Keratinocyte (primary cell): ENCODE measurements at regions not wholly inside any gene's neighbourhood (a gene's known extent, or its start where the extent isn't known, plus 50 kb on each side); places are given as distances from the start of the nearest gene placed in this dataset.

Source experiments
- DNase-seq: peaks from one replicate; pipeline ENCODE4 v3.0.0-alpha.2; 2011; ENCODE audit warnings: low read depth, missing footprints, low spot score
- FAIRE-seq: peaks from 2 replicates; lab custom pipeline; 2011; peaks lifted over from hg19 to GRCh38; lab: Jason Lieb, UNC
- H2AFZ ChIP-seq: 2 replicates; pipeline ENCODE4 v1.6.0; 2012; ENCODE audit warnings: low read length, control low read depth, inconsistent platforms; ENCODE audit not compliant: control insufficient read depth
- H3K27ac ChIP-seq: 2 replicates; pipeline ENCODE4 v1.5.1; 2011; ENCODE audit warnings: low read length; ENCODE audit not compliant: control insufficient read depth, insufficient read depth
- H3K27me3 ChIP-seq: 3 replicates; pipeline ENCODE4 v1.6.0; 2011; ENCODE audit warnings: low read length; ENCODE audit not compliant: control insufficient read depth, insufficient read depth; ENCODE audit errors: extremely low read depth
- H3K36me3 ChIP-seq, 2 experiments: 2 replicates in 1 of 2; 3 replicates in 1 of 2; pipeline ENCODE4 v1.5.1; 2011; ENCODE audit warnings: low read length in 2 of 2, mild to moderate bottlenecking in 1 of 2; ENCODE audit not compliant: control insufficient read depth in 2 of 2, insufficient read depth in 2 of 2; ENCODE audit errors: extremely low read depth in 1 of 2
- H3K4me1 ChIP-seq: 3 replicates; pipeline ENCODE4 v1.5.1; 2011; ENCODE audit warnings: low read length; ENCODE audit not compliant: control insufficient read depth, insufficient read depth; ENCODE audit errors: extremely low read depth
- H3K4me2 ChIP-seq: 3 replicates; pipeline ENCODE4 v1.6.0; 2011; ENCODE audit warnings: low read depth, low read length; ENCODE audit not compliant: control insufficient read depth, insufficient read depth; ENCODE audit errors: extremely low read depth
- H3K4me3 ChIP-seq, 3 experiments: fragments of 200-600 bp in 1 of 3; sonication (generic) in 1 of 3; 2 replicates in 2 of 3; 3 replicates in 1 of 3; pipeline ENCODE4 v1.5.1; 2011 to 2016; ENCODE audit warnings: low read length in 3 of 3, mild to moderate bottlenecking in 3 of 3, control low read depth in 2 of 3, inconsistent platforms in 1 of 3, low read depth in 1 of 3, mixed read lengths in 1 of 3, mixed run types in 1 of 3, moderate library complexity in 1 of 3; ENCODE audit not compliant: control insufficient read depth in 2 of 3, insufficient read depth in 2 of 3; ENCODE audit errors: extremely low read depth in 1 of 3
- H3K79me2 ChIP-seq: 2 replicates; pipeline ENCODE4 v1.6.0; 2012; ENCODE audit warnings: low read length; ENCODE audit not compliant: control insufficient read depth, insufficient read depth
- H3K9ac ChIP-seq: 3 replicates; pipeline ENCODE4 v1.6.0; 2011; ENCODE audit warnings: low read length; ENCODE audit not compliant: control insufficient read depth, insufficient read depth; ENCODE audit errors: extremely low read depth
- H3K9me1 ChIP-seq: 3 replicates; pipeline ENCODE4 v1.6.0; 2011; ENCODE audit warnings: low read length; ENCODE audit not compliant: control insufficient read depth, insufficient read depth; ENCODE audit errors: extremely low read depth
- H3K9me3 ChIP-seq: 2 replicates; pipeline ENCODE4 v1.5.1; 2012; ENCODE audit warnings: low read depth, low read length; ENCODE audit not compliant: control insufficient read depth
- H4K20me1 ChIP-seq: 3 replicates; pipeline ENCODE4 v1.6.0; 2011; ENCODE audit warnings: low read length; ENCODE audit not compliant: control insufficient read depth, insufficient read depth; ENCODE audit errors: extremely low read depth
- EZH2 ChIP-seq: IDR thresholded peaks from one replicate; pipeline ENCODE4 v1.6.1; 2012; ENCODE audit warnings: inconsistent platforms, mild to moderate bottlenecking, low read length, moderate library complexity
- dilution Hi-C: fragments of 300-500 bp; cut with MboI; formaldehyde crosslinking; loops from one replicate; pipeline ENCODE4 v1.7.0; 2020; ENCODE audit warnings: low sequenced_read_pairs; ENCODE audit not compliant: extremely low pct_ligation_motif_present
- TF ChIP-seq, protein P1 (sequence below), 3 experiments: IDR thresholded peaks in 1 of 3; conservative IDR thresholded peaks in 1 of 3; optimal IDR thresholded peaks in 1 of 3; 2 replicates in 2 of 3; 3 replicates in 1 of 3; pipeline versions ENCODE3 to v1.5.1; 2011; ENCODE audit warnings: low read length in 3 of 3, mild to moderate bottlenecking in 3 of 3, moderate library complexity in 2 of 3, control low read depth in 1 of 3, inconsistent platforms in 1 of 3; ENCODE audit not compliant: insufficient read depth in 2 of 3; ENCODE audit errors: extremely low read depth in 1 of 3

GRCh38 chr7:25968205-25968993 is 183.6 kb upstream of the NFE2L3 start:
- H3K27ac ChIP-seq: no peak overlapping the region
- dilution Hi-C loops: no loop called here

GRCh38 chr7:25970356-25970755 is 181.6 kb upstream of the NFE2L3 start:
- FAIRE-seq (no peak), DNase-seq (no peak)
- H3K36me3 ChIP-seq: no peaks in the 10 kb centered on the region
- dilution Hi-C loops: no loop called here
- H2AFZ ChIP-seq: no peak overlapping the region
- no peak overlapping the region for H3K4me3 ChIP-seq
- TF ChIP-seq EZH2: no peak
- TF ChIP-seq, protein P1, sequence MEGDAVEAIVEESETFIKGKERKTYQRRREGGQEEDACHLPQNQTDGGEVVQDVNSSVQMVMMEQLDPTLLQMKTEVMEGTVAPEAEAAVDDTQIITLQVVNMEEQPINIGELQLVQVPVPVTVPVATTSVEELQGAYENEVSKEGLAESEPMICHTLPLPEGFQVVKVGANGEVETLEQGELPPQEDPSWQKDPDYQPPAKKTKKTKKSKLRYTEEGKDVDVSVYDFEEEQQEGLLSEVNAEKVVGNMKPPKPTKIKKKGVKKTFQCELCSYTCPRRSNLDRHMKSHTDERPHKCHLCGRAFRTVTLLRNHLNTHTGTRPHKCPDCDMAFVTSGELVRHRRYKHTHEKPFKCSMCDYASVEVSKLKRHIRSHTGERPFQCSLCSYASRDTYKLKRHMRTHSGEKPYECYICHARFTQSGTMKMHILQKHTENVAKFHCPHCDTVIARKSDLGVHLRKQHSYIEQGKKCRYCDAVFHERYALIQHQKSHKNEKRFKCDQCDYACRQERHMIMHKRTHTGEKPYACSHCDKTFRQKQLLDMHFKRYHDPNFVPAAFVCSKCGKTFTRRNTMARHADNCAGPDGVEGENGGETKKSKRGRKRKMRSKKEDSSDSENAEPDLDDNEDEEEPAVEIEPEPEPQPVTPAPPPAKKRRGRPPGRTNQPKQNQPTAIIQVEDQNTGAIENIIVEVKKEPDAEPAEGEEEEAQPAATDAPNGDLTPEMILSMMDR (optimal IDR thresholded peaks at IDR 0.05 in 1 of 3, IDR thresholded peaks at IDR 0.05 in 1 of 3, conservative IDR thresholded peaks at IDR 0.05 in 1 of 3; ENCODE audit: extremely low read depth in 1 of 3, insufficient read depth in 2 of 3, low read length in 3 of 3): no peak
- no peak overlapping the region for H3K27ac ChIP-seq
- no peak overlapping the region for H3K4me2 ChIP-seq
- no peaks in the 10 kb centered on the region for H3K9me1 ChIP-seq
- no peaks in the 10 kb centered on the region for H4K20me1 ChIP-seq
- H3K9me3 ChIP-seq: no peaks in the 10 kb centered on the region
- H3K4me1 ChIP-seq: peaks cover 5% of the 10 kb centered on the region
- H3K79me2 ChIP-seq: no peaks in the 10 kb centered on the region
- H3K9ac ChIP-seq: no peak overlapping the region
- peaks cover 7% of the 10 kb centered on the region for H3K27me3 ChIP-seq

More at GRCh38 chr7:25968205-25968993, 183.6 kb upstream of the NFE2L3 start:
- H3K9me1 ChIP-seq: no peaks in the 10 kb centered on the region
- no peaks in the 10 kb centered on the region for H3K36me3 ChIP-seq
- FAIRE-seq (no peak), DNase-seq (no peak)
- no peak for TF ChIP-seq EZH2
- TF ChIP-seq, protein P1 (optimal IDR thresholded peaks at IDR 0.05 in 1 of 3, IDR thresholded peaks at IDR 0.05 in 1 of 3, conservative IDR thresholded peaks at IDR 0.05 in 1 of 3; ENCODE audit: extremely low read depth in 1 of 3, insufficient read depth in 2 of 3, low read length in 3 of 3): no peak
- H3K4me1 ChIP-seq: peaks cover 8% of the 10 kb centered on the region
- H2AFZ ChIP-seq: no peak overlapping the region
- no peaks in the 10 kb centered on the region for H4K20me1 ChIP-seq
- no peak overlapping the region for H3K9ac ChIP-seq
- no peak overlapping the region for H3K4me2 ChIP-seq
- H3K9me3 ChIP-seq: no peaks in the 10 kb centered on the region
- H3K79me2 ChIP-seq: no peaks in the 10 kb centered on the region
- no peak overlapping the region for H3K4me3 ChIP-seq
- peaks cover 7% of the 10 kb centered on the region for H3K27me3 ChIP-seq
